GM12892 (cell line): ENCODE measurements at regions not wholly inside any gene's neighbourhood (a gene's known extent, or its start where the extent isn't known, plus 50 kb on each side); places are given as distances from the start of the nearest gene placed in this dataset.

Experiments
- DNase-seq: peaks from one replicate; pipeline ENCODE4 v3.0.0; 2011; ENCODE audit not compliant: insufficient read length
- FAIRE-seq: peaks from 2 replicates; lab custom pipeline; 2011; peaks lifted over from hg19 to GRCh38; lab: Jason Lieb, UNC
- POLR2A ChIP-seq: IDR thresholded peaks from 2 replicates; pipeline ENCODE4 v1.6.1; 2011; ENCODE audit warnings: low read depth, low read length, control low read depth
- POLR2AphosphoS5 ChIP-seq: IDR thresholded peaks from 2 replicates; pipeline ENCODE4 v1.6.1; 2011; ENCODE audit warnings: low read depth, low read length, control low read depth
- TAF1 ChIP-seq: IDR thresholded peaks from 2 replicates; pipeline ENCODE4 v1.6.1; 2011; ENCODE audit warnings: low read depth, mild to moderate bottlenecking, control low read depth, low read length, borderline replicate concordance

- TF ChIP-seq TAF1 (no peak), POLR2AphosphoS5 (no peak), POLR2A (no peak)
- DNase-seq (no peak), FAIRE-seq (no peak)
Observed at GRCh38 chr6:125656287-125656870, 93.1 kb upstream of the HEY2 start.

GRCh38 chr6:125658136-125658535 is 91.3 kb upstream of the HEY2 start:
- DNase-seq: no peak
- TF ChIP-seq POLR2A: no peak
- no peak for FAIRE-seq

GRCh38 chr6:125658759-125659431 is 90.5 kb upstream of the HEY2 start:
- no peak for FAIRE-seq
- TF ChIP-seq POLR2A: no peak
- no peak for DNase-seq

- TF ChIP-seq POLR2AphosphoS5 (no peak), TAF1 (no peak), POLR2A (no peak)
Observed at GRCh38 chr6:125659887-125660286, 89.5 kb upstream of the HEY2 start.

GRCh38 chr6:125662296-125662695 is 87.1 kb upstream of the HEY2 start:
- DNase-seq (no peak), FAIRE-seq (no peak)
- TF ChIP-seq POLR2A (no peak), TAF1 (no peak), POLR2AphosphoS5 (no peak)

More at GRCh38 chr6:125659887-125660286, 89.5 kb upstream of the HEY2 start:
- DNase-seq (no peak), FAIRE-seq (no peak)

- TF ChIP-seq POLR2AphosphoS5 (no peak), TAF1 (no peak), POLR2A (no peak)
- FAIRE-seq: no peak
- no peak for DNase-seq
Observed at GRCh38 chr6:125665295-125665814, 84.1 kb upstream of the HEY2 start.

GRCh38 chr6:125667326-125667725 is 82.1 kb upstream of the HEY2 start:
- FAIRE-seq (no peak), DNase-seq (no peak)
- TF ChIP-seq TAF1: no peak
- TF ChIP-seq POLR2A: no peak
- TF ChIP-seq POLR2AphosphoS5: no peak

- TF ChIP-seq TAF1 (no peak), POLR2AphosphoS5 (no peak), POLR2A (no peak)
- no peak for DNase-seq
- no peak for FAIRE-seq
Observed at GRCh38 chr6:125668071-125668470, 81.4 kb upstream of the HEY2 start.

- TF ChIP-seq POLR2A: no peak
- TF ChIP-seq TAF1: no peak
- TF ChIP-seq POLR2AphosphoS5: no peak
- FAIRE-seq (no peak), DNase-seq (no peak)
Observed at GRCh38 chr6:125670568-125670967, 78.9 kb upstream of the HEY2 start.

GRCh38 chr6:125671323-125671722 is 78.1 kb upstream of the HEY2 start:
- FAIRE-seq: no peak
- no peak for TF ChIP-seq TAF1
- TF ChIP-seq POLR2AphosphoS5: no peak
- TF ChIP-seq POLR2A: no peak
- no peak for DNase-seq

GRCh38 chr6:125674230-125674629 is 75.2 kb upstream of the HEY2 start:
- TF ChIP-seq POLR2A: no peak
- TF ChIP-seq POLR2AphosphoS5: no peak
- no peak for TF ChIP-seq TAF1
- no peak for DNase-seq
- no peak for FAIRE-seq

GRCh38 chr6:125678601-125679000 is 70.8 kb upstream of the HEY2 start:
- FAIRE-seq (no peak), DNase-seq (no peak)
- no peak for TF ChIP-seq POLR2AphosphoS5
- no peak for TF ChIP-seq POLR2A
- no peak for TF ChIP-seq TAF1

- FAIRE-seq (no peak), DNase-seq (no peak)
- TF ChIP-seq POLR2A (no peak), TAF1 (no peak), POLR2AphosphoS5 (no peak)
Observed at GRCh38 chr6:125679128-125679527, 70.3 kb upstream of the HEY2 start.
